HG03521 (cell line): ENCODE measurements at regions not wholly inside any gene's neighbourhood (a gene's known extent, or its start where the extent isn't known, plus 50 kb on each side); places are given as distances from the start of the nearest gene placed in this dataset.

Experiments used
- ATAC-seq: cut with Tn5 transposase; IDR thresholded peaks from one replicate; pipeline ENCODE4 v1.9.1; 2021; ENCODE audit warnings: mild to moderate bottlenecking, moderate library complexity; ENCODE audit not compliant: unreplicated experiment

GRCh38 chr2:21469158-21469557 is 345.4 kb downstream of the TDRD15 start:
- ATAC-seq = no peak

GRCh38 chr2:21469564-21469963 is 345.8 kb downstream of the TDRD15 start:
- ATAC-seq = no peak

GRCh38 chr2:21480162-21480561 is 356.4 kb downstream of the TDRD15 start:
- ATAC-seq = no peak

DNA sequence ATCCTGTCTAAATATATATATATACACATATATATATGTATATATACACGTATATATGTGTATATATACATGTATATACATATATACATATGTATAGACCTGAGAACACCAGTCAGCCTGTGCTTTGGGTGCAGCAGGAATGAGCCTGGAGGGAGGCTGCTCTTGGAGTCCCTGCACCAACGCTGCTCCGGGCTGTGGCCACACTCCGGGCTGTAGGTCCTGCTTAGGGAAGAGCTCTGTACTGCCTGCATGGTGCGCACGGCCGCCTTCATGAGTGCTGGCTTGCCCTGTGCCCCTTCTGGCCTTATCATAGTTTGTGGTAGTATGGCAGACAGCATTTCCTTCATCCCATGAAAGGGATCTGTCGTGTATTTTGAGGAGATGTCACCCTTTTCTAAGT is 360.9 kb downstream of the TDRD15 start:
- no peak for ATAC-seq

DNA sequence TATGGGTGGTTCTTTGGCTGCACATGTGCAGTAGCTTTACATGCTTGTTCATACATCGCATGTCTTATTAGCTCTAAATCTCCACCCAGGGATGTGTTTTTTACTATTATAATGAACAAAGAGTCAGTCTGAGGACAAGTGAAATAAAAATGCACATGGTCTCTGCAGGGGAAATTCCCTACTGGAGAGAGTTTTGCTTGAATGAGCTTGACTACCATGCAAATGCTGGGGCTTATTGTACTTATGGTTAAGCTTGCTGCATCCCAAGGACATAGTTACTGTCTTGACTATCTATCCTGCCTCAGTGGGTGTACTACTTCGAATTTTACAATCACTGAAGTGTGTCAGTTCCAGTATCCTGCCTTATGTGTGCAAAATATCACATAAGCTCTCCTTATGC is 362.7 kb downstream of the TDRD15 start:
- no peak for ATAC-seq

DNA sequence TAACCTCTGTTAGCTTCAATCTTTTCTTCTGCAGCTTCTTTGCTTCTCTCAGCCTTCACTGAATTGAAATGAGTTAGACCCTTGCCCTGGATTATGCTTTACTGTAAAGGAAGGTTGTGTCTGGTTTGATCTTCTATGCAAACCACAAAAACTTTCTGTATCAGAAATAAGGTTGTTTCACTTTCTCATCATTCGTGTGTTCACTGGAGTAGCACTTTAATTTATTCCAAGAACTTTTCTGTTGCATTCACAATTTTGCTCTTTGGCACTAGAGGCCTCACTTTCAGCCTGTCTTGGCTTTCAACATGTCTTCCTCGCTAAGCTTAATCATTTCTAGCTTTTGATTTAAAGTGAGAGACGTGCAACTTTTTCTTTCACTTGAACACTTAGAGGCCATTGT is 365.3 kb downstream of the TDRD15 start:
- ATAC-seq = no peak

- ATAC-seq = no peak
These were observed 374.2 kb downstream of the TDRD15 start for GRCh38 chr2:21498016-21498415.

DNA sequence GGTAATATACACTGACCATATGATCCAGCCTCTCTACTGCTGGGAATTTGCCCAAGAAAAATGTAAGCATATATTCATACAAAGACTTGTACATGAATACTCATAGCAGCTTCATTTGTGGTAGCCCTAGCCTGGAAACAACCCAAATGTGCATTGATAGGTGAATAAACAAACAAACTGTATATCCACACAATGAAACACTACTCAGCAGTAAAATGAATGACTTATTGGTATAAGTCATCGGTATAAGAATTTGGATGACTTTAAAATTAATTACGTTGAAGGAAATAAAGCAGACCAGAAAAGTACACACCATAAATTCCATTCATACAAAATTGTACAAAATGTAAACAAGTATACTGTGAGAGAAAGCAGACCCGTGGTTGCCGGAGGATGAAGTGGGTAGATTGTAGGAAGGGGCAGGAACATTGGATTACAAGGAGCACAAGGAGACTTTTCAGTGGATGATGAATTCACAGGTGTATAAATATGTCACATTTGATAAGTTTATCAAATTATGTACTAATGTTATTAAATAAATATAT is 376.7 kb downstream of the TDRD15 start:
- ATAC-seq = no peak

GRCh38 chr2:21501376-21502027 is 377.7 kb downstream of the TDRD15 start:
- ATAC-seq = no peak

DNA sequence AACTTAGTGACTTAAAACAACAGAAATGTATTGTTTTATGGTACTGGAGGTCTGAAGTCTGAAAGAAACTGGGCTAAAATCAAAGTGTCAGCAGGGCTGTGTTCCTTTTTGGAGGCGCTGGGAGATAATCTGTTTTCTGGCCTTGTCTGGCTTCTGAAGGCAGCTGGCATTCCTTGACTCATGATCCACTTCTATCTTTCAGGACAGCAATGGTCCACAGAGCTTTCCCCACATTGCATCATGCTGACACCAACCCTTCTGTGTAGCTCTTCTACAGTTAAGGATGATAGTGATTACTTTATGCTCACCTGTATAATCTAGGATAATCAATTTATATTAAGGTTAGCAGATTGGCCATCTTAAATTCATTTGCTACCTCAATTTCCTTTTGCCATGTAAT is 392.1 kb downstream of the TDRD15 start:
- ATAC-seq = no peak

DNA sequence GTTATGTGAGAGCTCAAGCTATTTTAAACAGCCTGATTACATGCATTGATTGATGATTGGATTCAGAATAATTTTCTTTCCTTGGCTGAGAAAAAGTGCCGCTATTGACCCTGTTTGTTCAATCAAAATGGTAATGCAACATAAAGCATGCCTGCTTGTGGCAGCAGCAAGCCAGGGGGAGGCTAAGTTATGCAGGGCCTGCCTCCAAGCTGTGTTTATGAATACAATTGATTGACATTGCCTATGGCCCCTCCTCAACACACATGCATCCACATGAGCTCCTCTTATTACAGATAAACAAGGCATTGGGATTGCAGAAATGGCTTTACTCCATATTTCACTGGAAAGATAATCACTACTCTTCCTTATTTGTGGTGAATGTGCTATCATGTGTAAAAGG is 395.6 kb downstream of the TDRD15 start:
- ATAC-seq = no peak

DNA sequence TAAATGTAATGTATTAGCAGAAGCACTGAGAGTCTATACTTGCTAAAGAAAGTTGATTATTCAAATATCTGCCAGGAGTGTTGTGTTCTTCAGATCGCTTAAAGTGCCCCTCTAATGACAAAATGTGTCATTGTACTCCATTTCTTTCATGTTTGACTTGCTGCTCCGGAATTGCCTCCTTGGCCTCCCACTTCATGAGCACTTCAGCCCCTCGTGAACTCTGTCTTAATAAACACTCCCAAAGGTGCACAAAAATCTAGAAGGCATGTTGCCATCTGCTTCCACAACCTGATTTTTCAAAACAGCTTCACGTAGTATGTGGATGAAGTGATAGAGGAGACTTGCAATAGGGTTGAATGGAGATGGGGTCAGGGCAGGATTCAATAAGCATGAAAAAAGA is 396.1 kb downstream of the TDRD15 start:
- no peak for ATAC-seq

DNA sequence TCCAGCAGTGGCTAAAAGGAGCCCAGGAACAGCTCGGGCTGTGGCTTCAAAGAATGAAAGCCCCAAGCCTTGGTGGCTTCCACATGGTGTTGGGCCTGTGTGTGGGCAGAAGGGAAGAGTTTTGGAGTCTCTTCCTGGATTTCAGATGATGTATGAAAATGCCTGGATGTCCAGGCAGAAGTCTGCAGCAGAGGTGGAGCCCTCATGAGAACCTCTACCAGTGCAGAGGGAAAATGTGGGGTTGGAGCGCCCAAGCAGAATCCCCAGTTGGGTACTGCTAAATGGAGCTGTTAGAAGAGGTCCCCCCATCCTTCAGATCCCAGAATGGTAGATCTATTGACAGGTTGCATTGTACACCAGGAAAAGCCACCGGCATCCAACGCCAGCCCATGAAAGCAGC is 412.1 kb downstream of the TDRD15 start:
- ATAC-seq = no peak

GRCh38 chr2:21539685-21540084 is 415.9 kb downstream of the TDRD15 start:
- ATAC-seq = no peak

DNA sequence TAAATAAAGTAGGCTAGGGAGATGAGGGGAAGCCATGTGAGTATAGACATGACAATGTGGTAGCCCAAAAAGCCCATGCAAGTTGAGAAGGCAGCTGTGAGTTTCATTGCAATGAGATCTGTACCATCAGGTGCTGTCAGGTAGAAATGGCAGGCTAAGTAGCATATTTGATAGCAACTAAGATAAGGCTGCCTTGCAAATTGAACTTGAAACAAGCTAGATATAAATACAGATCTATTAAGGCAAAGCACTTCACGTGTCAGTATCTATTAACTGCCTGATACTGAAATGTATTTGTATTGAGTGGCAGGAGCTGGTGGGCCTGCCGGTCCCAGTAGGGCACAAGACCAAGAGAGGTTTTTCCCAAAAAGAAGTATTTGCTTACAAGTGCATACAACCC is 419.9 kb downstream of the TDRD15 start:
- ATAC-seq = no peak

DNA sequence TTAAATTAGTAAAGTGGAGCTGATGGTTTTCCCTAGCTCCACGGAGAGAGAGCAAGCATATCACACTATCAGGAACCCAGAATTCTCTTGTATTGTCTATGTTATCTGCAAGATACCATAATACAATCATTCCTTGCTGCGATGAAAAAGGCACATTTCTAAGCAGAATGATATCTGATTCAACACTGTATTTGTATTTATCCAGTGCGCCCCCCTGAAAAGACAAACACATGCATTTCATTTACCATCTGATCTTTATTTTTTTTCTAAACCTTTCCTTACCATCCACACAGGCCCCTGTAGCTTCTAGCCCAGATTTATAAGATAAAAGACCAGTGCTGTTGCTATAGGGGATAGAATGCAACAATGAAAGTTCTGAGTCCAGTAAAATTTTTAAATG is 420.6 kb downstream of the TDRD15 start:
- no peak for ATAC-seq

DNA sequence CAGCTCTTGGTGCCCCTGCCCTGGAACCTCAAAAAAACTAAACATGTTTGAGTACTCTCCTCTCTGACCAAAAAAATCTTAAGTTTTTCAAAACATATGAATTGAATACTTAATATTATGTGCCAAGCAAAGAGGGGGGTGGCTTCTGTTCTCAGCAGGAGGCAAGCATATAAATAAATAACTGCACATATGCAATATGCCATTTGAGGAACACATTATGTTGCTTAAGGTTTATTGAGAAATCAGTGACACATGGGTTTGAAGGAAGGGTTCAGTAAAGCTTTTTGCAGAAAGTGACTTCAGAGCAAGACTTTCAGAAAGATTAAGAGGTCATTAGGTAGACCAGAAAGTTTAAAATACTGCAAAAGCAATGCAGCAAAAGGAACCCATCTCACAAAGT is 429.2 kb downstream of the TDRD15 start:
- ATAC-seq = no peak

GRCh38 chr2:21559351-21559750 is 435.6 kb downstream of the TDRD15 start:
- no peak for ATAC-seq

GRCh38 chr2:21561965-21562364 is 438.2 kb downstream of the TDRD15 start:
- no peak for ATAC-seq

DNA sequence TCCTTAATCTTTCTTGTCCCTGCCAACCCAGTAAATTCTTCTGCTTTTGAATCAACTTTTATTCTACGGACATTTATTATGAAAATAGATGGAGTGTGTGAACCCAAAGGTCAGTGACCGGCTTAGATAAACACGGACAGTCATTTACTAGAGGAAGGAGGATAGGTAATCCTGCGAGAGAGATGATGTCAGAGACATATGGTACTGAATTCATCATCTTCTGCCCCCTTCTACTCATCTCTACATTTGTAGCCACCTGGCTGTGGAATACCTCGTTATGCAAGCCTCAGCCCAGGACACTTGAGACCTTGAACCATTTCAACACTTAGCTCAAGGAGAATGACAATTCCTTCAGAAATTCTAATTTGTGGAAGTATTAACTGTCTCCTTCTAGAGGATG is 443.6 kb downstream of the TDRD15 start:
- ATAC-seq = no peak

DNA sequence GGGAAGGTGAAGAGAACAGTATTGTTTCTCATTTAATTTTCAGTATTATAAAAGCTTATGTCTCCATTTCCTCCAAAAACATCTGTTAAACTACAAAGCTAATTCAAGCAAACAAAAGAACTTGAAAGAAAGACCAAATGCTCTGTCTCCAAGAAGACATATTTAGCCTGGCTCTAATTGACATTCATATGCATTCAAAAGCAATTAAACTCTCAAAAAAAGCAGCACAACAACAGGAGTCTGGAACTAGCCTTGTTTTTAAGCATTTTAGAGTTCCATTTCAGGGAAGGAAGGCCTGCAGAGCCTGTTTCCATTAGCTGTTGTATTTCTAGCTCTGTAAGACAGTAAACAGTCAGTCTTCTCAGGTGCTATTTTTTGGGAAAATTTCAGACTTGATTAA is 447.9 kb downstream of the TDRD15 start:
- no peak for ATAC-seq

DNA sequence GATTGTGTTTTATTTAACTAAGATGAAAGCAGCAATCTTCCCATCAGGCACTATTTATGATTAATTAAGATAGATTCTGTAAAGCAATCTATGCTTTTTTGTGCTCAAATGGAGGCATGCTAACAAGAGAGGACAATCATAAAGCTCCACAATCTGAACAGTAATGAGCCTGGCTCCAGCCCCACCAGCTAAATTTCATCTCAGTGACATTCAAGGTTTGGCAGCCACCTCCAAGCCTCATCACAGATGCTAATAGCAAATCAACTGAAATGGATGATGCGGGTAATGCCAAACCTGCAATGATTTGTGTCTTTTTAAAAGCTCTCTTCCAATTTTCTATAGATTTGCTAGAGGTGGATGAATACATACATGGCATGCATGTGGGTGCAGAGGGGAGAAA is 456.6 kb downstream of the TDRD15 start:
- no peak for ATAC-seq

- no peak for ATAC-seq
These were observed 462.1 kb downstream of the TDRD15 start for GRCh38 chr2:21585881-21586280.
